ENCODE measurements at regions not wholly inside any gene's neighbourhood (a gene's known extent, or its start where the extent isn't known, plus 50 kb on each side); places are given as distances from the start of the nearest gene placed in this dataset.

DNA sequence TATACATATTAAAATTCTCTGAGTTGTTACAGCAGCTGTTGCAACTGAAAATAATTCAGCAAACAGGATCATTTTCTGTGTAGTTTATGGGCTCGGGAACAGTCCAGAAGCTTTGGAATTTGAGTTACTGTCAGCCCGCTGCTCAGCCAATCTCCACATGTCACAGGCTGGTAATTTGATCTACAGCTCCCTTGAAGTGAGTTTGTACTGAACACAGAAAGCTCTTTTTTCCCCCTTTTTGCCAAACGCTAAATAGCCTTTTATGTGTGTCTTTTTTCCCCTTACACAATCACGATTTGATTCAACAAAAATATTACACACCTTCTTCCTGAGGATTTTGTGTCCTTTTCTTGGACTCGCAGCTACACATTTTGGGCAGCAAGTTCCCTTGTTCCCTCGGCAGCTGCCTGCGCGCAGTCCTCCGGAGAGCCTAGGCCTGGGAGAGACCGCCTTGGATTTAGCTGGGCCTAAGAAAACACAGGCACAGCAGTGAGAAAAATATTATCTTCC lies 371.4 kb downstream of the KCNRG start:
- POLR2A ChIA-PET = no interaction called here
- no peak for DNase-seq (ENCODE audit: extremely low spot score)
- TF ChIP-seq, protein P1, sequence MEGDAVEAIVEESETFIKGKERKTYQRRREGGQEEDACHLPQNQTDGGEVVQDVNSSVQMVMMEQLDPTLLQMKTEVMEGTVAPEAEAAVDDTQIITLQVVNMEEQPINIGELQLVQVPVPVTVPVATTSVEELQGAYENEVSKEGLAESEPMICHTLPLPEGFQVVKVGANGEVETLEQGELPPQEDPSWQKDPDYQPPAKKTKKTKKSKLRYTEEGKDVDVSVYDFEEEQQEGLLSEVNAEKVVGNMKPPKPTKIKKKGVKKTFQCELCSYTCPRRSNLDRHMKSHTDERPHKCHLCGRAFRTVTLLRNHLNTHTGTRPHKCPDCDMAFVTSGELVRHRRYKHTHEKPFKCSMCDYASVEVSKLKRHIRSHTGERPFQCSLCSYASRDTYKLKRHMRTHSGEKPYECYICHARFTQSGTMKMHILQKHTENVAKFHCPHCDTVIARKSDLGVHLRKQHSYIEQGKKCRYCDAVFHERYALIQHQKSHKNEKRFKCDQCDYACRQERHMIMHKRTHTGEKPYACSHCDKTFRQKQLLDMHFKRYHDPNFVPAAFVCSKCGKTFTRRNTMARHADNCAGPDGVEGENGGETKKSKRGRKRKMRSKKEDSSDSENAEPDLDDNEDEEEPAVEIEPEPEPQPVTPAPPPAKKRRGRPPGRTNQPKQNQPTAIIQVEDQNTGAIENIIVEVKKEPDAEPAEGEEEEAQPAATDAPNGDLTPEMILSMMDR (IDR thresholded peaks at IDR 0.05; ENCODE audit: control extremely low read depth, extremely low read depth, low read depth, missing control alignments) = no peak
- CTCF ChIA-PET = interaction anchor here (1.5 to 1.9 kb wide), 5 partner anchors 52 to 525 kb away, joined by 4 to 5 read pairs (median 5); no protein-coding TSS in a partner anchor

DNA sequence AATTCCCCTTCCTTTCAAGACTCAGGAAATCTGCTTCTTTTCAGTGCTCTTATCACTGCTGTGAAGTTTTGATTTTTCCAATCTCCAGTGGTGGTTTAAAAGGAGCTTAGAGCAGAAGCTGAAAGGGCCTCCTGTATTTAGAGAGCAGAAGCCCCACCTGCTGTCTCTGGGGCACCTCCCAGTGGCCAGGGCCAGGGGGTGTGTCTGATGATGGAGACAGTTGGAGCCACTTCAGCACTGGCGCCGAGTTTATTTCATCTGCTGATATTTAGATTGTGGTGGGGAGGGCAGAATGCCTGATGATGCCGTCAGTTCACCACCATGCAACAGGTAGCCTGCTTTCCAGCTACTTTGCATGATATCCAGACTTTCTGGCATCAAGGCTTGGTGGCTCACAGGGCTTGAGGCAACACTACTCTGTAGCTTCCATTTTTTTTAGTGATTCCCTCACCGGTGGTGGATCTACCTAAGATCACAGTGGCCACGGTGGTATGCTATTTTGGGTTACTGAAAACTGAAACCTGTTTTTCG lies 371.9 kb downstream of the KCNRG start:
- peak; percentile 23 for DNase-seq (ENCODE audit: extremely low spot score)
- TF ChIP-seq, protein P1 (IDR thresholded peaks at IDR 0.05; ENCODE audit: control extremely low read depth, extremely low read depth, low read depth, missing control alignments) = peak; percentile 25
- ChIA-PET POLR2A (no interaction called here), CTCF (interaction anchor here (1.5 to 1.9 kb wide), 5 partner anchors 53 to 524 kb away, joined by 4 to 5 read pairs (median 5); no protein-coding TSS in a partner anchor)

GRCh38 chr13:50388481-50388880 lies 373.2 kb downstream of the KCNRG start:
- ChIA-PET CTCF (no interaction called here), POLR2A (no interaction called here)
- DNase-seq (ENCODE audit: extremely low spot score) = no peak
- TF ChIP-seq, protein P1 (IDR thresholded peaks at IDR 0.05; ENCODE audit: control extremely low read depth, extremely low read depth, low read depth, missing control alignments) = no peak

DNA sequence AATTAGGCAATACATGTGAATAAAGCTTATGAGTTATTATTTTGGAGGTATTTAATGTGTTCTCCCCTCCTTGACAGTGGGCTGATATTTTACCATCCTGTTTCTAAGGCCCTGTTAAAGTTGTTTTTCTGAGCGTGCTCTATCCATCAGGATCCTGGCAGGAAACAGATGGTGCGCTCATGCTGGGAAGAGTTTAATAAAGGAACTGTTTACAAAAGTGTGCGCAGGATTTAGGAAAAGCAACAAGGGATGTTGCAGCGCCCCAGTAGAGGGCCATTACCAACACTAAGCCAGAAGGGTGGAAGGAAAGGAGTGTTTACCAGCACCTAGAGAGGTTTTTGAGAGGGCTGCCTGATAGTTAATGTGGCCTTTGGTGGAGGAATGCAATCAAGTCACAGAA lies 374.5 kb downstream of the KCNRG start:
- no peak for DNase-seq (ENCODE audit: extremely low spot score)
- ChIA-PET POLR2A (no interaction called here), CTCF (no interaction called here)
- TF ChIP-seq, protein P1 (IDR thresholded peaks at IDR 0.05; ENCODE audit: control extremely low read depth, extremely low read depth, low read depth, missing control alignments) = no peak

DNA sequence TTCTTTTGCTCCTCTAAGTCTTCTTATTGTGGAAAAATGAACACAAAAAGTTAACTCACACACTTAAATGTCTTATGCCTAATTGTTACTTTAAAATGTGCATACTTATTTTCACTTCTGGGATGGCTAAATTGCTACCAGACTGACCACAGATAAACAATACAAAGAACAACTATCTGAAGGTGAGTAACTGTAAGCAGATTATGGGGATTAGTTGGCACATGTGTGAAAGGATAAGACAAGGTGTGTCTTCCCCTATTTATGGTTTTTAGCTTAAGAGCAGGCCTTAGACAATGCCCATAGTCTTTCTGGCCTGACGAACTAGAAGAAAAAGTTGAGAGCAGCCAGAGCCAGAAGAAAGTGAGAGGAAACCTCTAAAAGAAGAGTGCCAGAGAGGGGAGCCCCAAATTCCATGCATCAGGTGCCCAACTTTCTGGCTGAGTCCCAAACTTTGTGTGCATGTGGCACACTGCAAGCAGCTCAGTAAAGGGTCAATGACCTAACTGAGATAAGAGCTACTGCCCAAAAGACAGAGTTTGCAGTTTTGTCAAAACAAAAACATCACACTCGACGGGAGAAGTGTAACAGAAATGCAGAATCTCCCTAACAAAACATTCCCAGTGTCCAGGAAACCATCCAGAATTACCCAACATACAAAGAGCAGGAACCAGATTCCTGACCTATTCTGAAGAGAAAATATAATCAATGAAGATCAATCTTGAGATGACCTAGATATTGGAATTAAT lies 375.4 kb downstream of the KCNRG start:
- TF ChIP-seq, protein P1 (IDR thresholded peaks at IDR 0.05; ENCODE audit: control extremely low read depth, extremely low read depth, low read depth, missing control alignments) = no peak
- CTCF ChIA-PET = interaction anchor here (1.7 kb wide), 1 partner anchor 11 kb away, joined by 3 read pairs; no protein-coding TSS in a partner anchor
- DNase-seq (ENCODE audit: extremely low spot score) = no peak
- POLR2A ChIA-PET = no interaction called here

DNA sequence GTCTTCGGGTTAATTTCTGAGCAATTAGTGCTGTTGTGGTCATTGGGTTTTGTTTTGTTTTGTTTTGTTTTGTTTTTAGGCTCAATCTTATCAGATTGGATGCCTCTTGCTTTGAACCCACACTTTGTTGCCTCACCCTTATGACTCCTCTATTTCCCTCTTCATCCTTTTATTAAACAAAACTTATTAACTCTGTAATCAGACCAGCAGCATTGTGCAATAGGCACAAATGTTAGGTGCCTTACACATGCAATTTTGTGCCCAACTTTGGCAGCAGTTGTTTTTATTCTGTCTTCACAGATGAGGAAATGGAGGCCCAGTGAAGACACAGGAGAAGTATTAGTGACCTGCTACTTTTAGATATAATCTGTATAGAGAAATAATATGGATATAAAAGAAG lies 377.7 kb downstream of the KCNRG start:
- DNase-seq (ENCODE audit: extremely low spot score) = no peak
- TF ChIP-seq, protein P1 (IDR thresholded peaks at IDR 0.05; ENCODE audit: control extremely low read depth, extremely low read depth, low read depth, missing control alignments) = no peak
- POLR2A ChIA-PET = no interaction called here
- CTCF ChIA-PET = no interaction called here
